ENCODE measurements at regions not wholly inside any gene's neighbourhood (a gene's known extent, or its start where the extent isn't known, plus 50 kb on each side); places are given as distances from the start of the nearest gene placed in this dataset.

- TF ChIP-seq CTCF (conservative IDR thresholded peaks at IDR 0.05; ENCODE audit: low read length) = no peak
- DNase-seq (ENCODE audit: low read depth) = no peak
- no peak overlapping the region for H3K4me3 ChIP-seq (ENCODE audit: low read length)
Observed at GRCh38 chr6:8678466-8678865, 243.1 kb upstream of the SLC35B3 start.

DNA sequence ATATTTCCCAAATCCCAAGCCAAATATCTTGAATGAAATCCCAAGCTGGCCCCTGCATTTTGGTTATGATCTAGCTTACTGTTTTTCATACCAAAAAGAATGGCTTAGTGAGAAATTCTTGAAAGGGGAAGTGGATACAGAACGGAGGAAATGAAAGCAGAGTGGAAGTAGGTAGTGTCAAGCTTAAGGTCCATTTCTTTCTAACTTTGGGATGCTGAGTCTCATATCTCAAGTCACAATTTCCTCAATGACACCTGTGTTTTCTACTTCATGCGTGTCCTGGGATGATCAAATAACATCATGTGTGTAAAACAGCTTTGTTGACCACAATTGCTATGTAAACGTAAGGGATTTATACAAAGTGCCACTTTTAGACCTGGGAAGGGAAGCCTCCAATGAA lies 238.8 kb upstream of the SLC35B3 start:
- no peak for TF ChIP-seq CTCF (conservative IDR thresholded peaks at IDR 0.05; ENCODE audit: low read length)
- no peak for DNase-seq (ENCODE audit: low read depth)
- no peak overlapping the region for H3K4me3 ChIP-seq (ENCODE audit: low read length)

- H3K4me3 ChIP-seq (ENCODE audit: low read length) = no peak overlapping the region
- TF ChIP-seq CTCF (conservative IDR thresholded peaks at IDR 0.05; ENCODE audit: low read length) = no peak
- no peak for DNase-seq (ENCODE audit: low read depth)
Observed at GRCh38 chr6:8672882-8673281, 237.5 kb upstream of the SLC35B3 start.

- no peak for TF ChIP-seq CTCF (conservative IDR thresholded peaks at IDR 0.05; ENCODE audit: low read length)
- no peak overlapping the region for H3K4me3 ChIP-seq (ENCODE audit: low read length)
- DNase-seq (ENCODE audit: low read depth) = no peak
Observed at GRCh38 chr6:8670792-8671191, 235.4 kb upstream of the SLC35B3 start.

DNA sequence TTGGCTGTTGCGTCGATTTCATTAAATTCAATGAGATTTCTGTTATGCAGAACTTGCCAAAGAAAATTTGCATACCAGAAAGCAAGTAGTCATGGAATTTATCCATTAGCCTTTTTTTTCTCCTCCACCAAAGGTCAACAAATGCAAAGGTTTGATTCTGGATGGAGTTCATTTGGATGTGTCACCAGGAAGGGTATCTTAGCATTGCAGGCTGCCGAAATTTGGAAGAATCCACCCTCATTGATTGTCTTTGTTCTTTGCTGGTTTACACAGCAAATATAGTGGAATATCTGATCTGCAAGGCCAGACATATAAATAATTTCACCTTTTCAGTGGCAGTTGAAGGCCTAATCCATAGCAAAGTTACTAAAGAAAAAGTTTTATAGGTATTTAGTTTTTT lies 229.4 kb upstream of the SLC35B3 start:
- no peak for TF ChIP-seq CTCF (conservative IDR thresholded peaks at IDR 0.05; ENCODE audit: low read length)
- no peak for DNase-seq (ENCODE audit: low read depth)
- no peak overlapping the region for H3K4me3 ChIP-seq (ENCODE audit: low read length)

DNA sequence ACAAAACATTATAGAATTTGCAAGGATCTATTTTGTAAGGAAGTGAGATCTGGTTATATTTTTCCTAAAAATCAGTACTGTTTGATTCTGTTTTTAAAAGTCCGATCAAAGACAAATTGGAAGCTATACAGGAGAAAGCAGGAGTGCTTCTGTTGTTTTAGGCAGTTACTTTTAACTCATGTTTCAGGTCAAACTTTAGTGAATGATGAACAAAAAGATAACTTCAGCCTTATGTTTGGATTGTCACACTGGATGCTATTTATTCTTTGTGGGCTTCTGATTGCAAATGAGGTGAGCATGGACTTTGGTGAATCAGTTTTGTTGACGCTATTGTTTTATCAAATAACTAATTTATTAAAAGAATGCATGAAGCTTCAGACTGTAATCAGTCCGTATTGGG lies 228.7 kb upstream of the SLC35B3 start:
- DNase-seq (ENCODE audit: low read depth) = no peak
- H3K4me3 ChIP-seq (ENCODE audit: low read length) = no peak overlapping the region
- TF ChIP-seq CTCF (conservative IDR thresholded peaks at IDR 0.05; ENCODE audit: low read length) = no peak

GRCh38 chr6:8659404-8660189 lies 224.3 kb upstream of the SLC35B3 start:
- no peak for TF ChIP-seq CTCF (conservative IDR thresholded peaks at IDR 0.05; ENCODE audit: low read length)
- no peak for DNase-seq (ENCODE audit: low read depth)
- no peak overlapping the region for H3K4me3 ChIP-seq (ENCODE audit: low read length)

All from AG10803 (cell line).